Adrenal gland (tissue), 5 donors: ENCODE measurements at regions not wholly inside any gene's neighbourhood (a gene's known extent, or its start where the extent isn't known, plus 50 kb on each side); places are given as distances from the start of the nearest gene placed in this dataset.

Experiments used
- CTCF ChIP-seq, 6 experiments: fragments of 450-650 bp in 4 of 6; fragments of 200-600 bp in 2 of 6; sonication (generic) in 1 of 6; IDR thresholded peaks; 1 replicate in 5 of 6; 2 replicates in 1 of 6; pipeline versions ENCODE4 v1.5.1 to v1.8.0; 2016 to 2021; ENCODE audit warnings: antibody characterized with exemption in 6 of 6, mild to moderate bottlenecking in 2 of 6, moderate library complexity in 1 of 6
- POLR2A ChIP-seq, 2 donors: fragments of 450-650 bp; IDR thresholded peaks; one replicate each; pipeline ENCODE4 v1.6.1; 2017; ENCODE audit warnings: antibody characterized with exemption in 2 of 2, mild to moderate bottlenecking in 2 of 2, moderate library complexity in 1 of 2
- donor health status: DM: no; HTN: no; CAD: no.

- no peak for TF ChIP-seq CTCF (IDR thresholded peaks at IDR 0.05)
- no peak for TF ChIP-seq POLR2A (IDR thresholded peaks at IDR 0.05)
These were observed 151.6 kb downstream of the EMX2 start for GRCh38 chr10:117694190-117694589.
